HEK293 (cell line): ENCODE measurements at regions not wholly inside any gene's neighbourhood (a gene's known extent, or its start where the extent isn't known, plus 50 kb on each side); places are given as distances from the start of the nearest gene placed in this dataset.
A peak's percentile ranks its signal among the peaks of the same experiment; 100 is the strongest.

Experiments used
- CTCF ChIA-PET: fragments of 350-600 bp; formaldehyde crosslinking; extraction: SDS; loops from one replicate; lab custom pipeline; 2021; ENCODE audit warnings: antibody characterized with exemption; lab: Yijun Ruan, JAX
- POLR2A ChIA-PET: fragments of 300-600 bp; formaldehyde crosslinking; extraction: SDS; loops from one replicate; lab custom pipeline; 2020; ENCODE audit warnings: antibody characterized with exemption, inconsistent platforms; lab: Yijun Ruan, JAX
- H3K27ac ChIP-seq: fragments of 200-500 bp; sonication (Bioruptor generic); 2 replicates; pipeline ENCODE4 v1.5.1; 2014; ENCODE audit warnings: low read depth, low read length, control low read depth, inconsistent platforms; ENCODE audit errors: extremely low read depth
- H3K36me3 ChIP-seq, 2 experiments: fragments of 200-500 bp in 1 of 2; sonication (Bioruptor generic) in 1 of 2; 1 replicate in 1 of 2; 2 replicates in 1 of 2; pipeline ENCODE4 v1.5.1; 2014 to 2017; ENCODE audit warnings: inconsistent platforms in 2 of 2, low read length in 2 of 2; ENCODE audit not compliant: control insufficient read depth in 2 of 2, insufficient read depth in 1 of 2
- H3K4me1 ChIP-seq: fragments of 200-500 bp; sonication (Bioruptor generic); 2 replicates; pipeline ENCODE4 v1.5.1; 2014; ENCODE audit warnings: mild to moderate bottlenecking, low read length, inconsistent platforms; ENCODE audit not compliant: control insufficient read depth, insufficient read depth
- H3K4me3 ChIP-seq: 2 replicates; pipeline ENCODE4 v1.5.1; 2011; ENCODE audit warnings: low read depth, mild to moderate bottlenecking, control low read depth, low read length, moderate library complexity
- H3K9me3 ChIP-seq: fragments of 200-500 bp; sonication (Bioruptor generic); 2 replicates; pipeline ENCODE4 v1.5.1; 2014; ENCODE audit warnings: low read depth, low read length, inconsistent platforms; ENCODE audit not compliant: control insufficient read depth, insufficient read depth
- CTCF ChIP-seq: fragments of 450-650 bp; formaldehyde crosslinking; IDR thresholded peaks from 2 replicates; pipeline ENCODE4 v1.5.1; 2016; ENCODE audit warnings: missing biosample characterization, missing genetic modification characterization
- PBX3 ChIP-seq: sonication (generic); formaldehyde crosslinking; IDR thresholded peaks from 2 replicates; pipeline ENCODE4 v1.8.1; 2022; ENCODE audit warnings: mild to moderate bottlenecking, moderate library complexity, missing genetic modification reagents
- RBAK ChIP-seq: fragments of 450-650 bp; formaldehyde crosslinking; IDR thresholded peaks from 2 replicates; pipeline ENCODE4 v1.5.1; 2016; ENCODE audit warnings: missing biosample characterization, missing genetic modification characterization
- YY2 ChIP-seq: fragments of 450-650 bp; formaldehyde crosslinking; IDR thresholded peaks from 2 replicates; pipeline ENCODE4 v1.5.1; 2016; ENCODE audit warnings: missing biosample characterization, missing genetic modification characterization
- ZBTB10 ChIP-seq: fragments of 450-650 bp; formaldehyde crosslinking; IDR thresholded peaks from 2 replicates; pipeline ENCODE4 v1.5.1; 2016; ENCODE audit warnings: missing biosample characterization, missing genetic modification characterization
- ZBTB7A ChIP-seq: fragments of 450-650 bp; formaldehyde crosslinking; IDR thresholded peaks from 2 replicates; pipeline ENCODE4 v1.5.1; 2016; ENCODE audit warnings: low read depth, missing biosample characterization, missing genetic modification characterization
- ZBTB8A ChIP-seq: fragments of 450-650 bp; formaldehyde crosslinking; IDR thresholded peaks from 2 replicates; pipeline ENCODE4 v1.5.1; 2016; ENCODE audit warnings: missing biosample characterization, missing genetic modification characterization
- ZFP37 ChIP-seq: fragments of 450-650 bp; formaldehyde crosslinking; IDR thresholded peaks from 2 replicates; pipeline ENCODE4 v1.5.1; 2016; ENCODE audit warnings: missing biosample characterization, missing genetic modification characterization
- ZNF10 ChIP-seq: fragments of 450-650 bp; formaldehyde crosslinking; IDR thresholded peaks from 2 replicates; pipeline ENCODE4 v1.5.1; 2017; ENCODE audit warnings: missing biosample characterization, missing genetic modification characterization
- ZNF114 ChIP-seq: fragments of 450-650 bp; formaldehyde crosslinking; IDR thresholded peaks from 2 replicates; pipeline ENCODE4 v1.5.0; 2017; ENCODE audit warnings: missing biosample characterization, missing genetic modification characterization
- ZNF16 ChIP-seq: fragments of 450-650 bp; formaldehyde crosslinking; IDR thresholded peaks from 2 replicates; pipeline ENCODE4 v1.5.1; 2016; ENCODE audit warnings: low read depth, missing biosample characterization, missing genetic modification characterization
- ZNF214 ChIP-seq: fragments of 450-650 bp; formaldehyde crosslinking; IDR thresholded peaks from 2 replicates; pipeline ENCODE4 v1.5.1; 2017; ENCODE audit warnings: missing biosample characterization, mild to moderate bottlenecking, missing genetic modification characterization, borderline replicate concordance
- ZNF302 ChIP-seq: fragments of 450-650 bp; formaldehyde crosslinking; IDR thresholded peaks from 2 replicates; pipeline ENCODE4 v1.5.1; 2016; ENCODE audit warnings: missing biosample characterization, missing genetic modification characterization, low read depth
- ZNF37A ChIP-seq: fragments of 450-650 bp; IDR thresholded peaks from 2 replicates; pipeline ENCODE4 v1.5.1; 2018; ENCODE audit warnings: missing biosample characterization, missing genetic modification characterization
- ZNF391 ChIP-seq: fragments of 450-650 bp; formaldehyde crosslinking; IDR thresholded peaks from 2 replicates; pipeline ENCODE4 v1.5.1; 2016; ENCODE audit warnings: low read depth, missing biosample characterization, missing genetic modification characterization, borderline replicate concordance
- ZNF433 ChIP-seq: fragments of 450-650 bp; formaldehyde crosslinking; IDR thresholded peaks from 2 replicates; pipeline ENCODE4 v1.5.1; 2016; ENCODE audit warnings: missing biosample characterization, missing genetic modification characterization, low read depth
- ZNF501 ChIP-seq: fragments of 450-650 bp; formaldehyde crosslinking; IDR thresholded peaks from 2 replicates; pipeline ENCODE4 v1.5.1; 2016; ENCODE audit warnings: missing biosample characterization, missing genetic modification characterization
- ZNF530 ChIP-seq: fragments of 450-650 bp; formaldehyde crosslinking; IDR thresholded peaks from 2 replicates; pipeline ENCODE4 v1.5.1; 2016; ENCODE audit warnings: low read depth, missing biosample characterization, missing genetic modification characterization
- ZNF548 ChIP-seq: fragments of 450-650 bp; formaldehyde crosslinking; IDR thresholded peaks from 2 replicates; pipeline ENCODE4 v1.5.1; 2016; ENCODE audit warnings: missing biosample characterization, missing genetic modification characterization
- ZNF658 ChIP-seq: fragments of 450-650 bp; formaldehyde crosslinking; IDR thresholded peaks from 2 replicates; pipeline ENCODE4; 2016; ENCODE audit warnings: missing biosample characterization, missing genetic modification characterization
- ZNF776 ChIP-seq: fragments of 450-650 bp; formaldehyde crosslinking; IDR thresholded peaks from 2 replicates; pipeline ENCODE4 v1.5.0; 2017; ENCODE audit warnings: missing biosample characterization, missing genetic modification characterization, borderline replicate concordance
- ZSCAN18 ChIP-seq: fragments of 450-650 bp; formaldehyde crosslinking; IDR thresholded peaks from 2 replicates; pipeline ENCODE4 v1.5.1; 2016; ENCODE audit warnings: missing biosample characterization, missing genetic modification characterization

- TF ChIP-seq CTCF (tag by site-specific recombination), result no peak
- TF ChIP-seq ZNF530 (tag by site-specific recombination), result peak; percentile 91
- TF ChIP-seq ZNF548 (tag by site-specific recombination), result no peak
- TF ChIP-seq, all 188 proteins: peak for 62
Observed at GRCh38 chrX:63439580-63439979, 88.4 kb upstream of the SPIN4 start (continued).

GRCh38 chrX:63436865-63437264 is 85.7 kb upstream of the SPIN4 start:
- ChIA-PET CTCF (interaction anchor here (0.7 kb wide), 1 partner anchor 11 kb away, joined by 3 read pairs; no protein-coding TSS in a partner anchor), POLR2A (no interaction called here)
- Histone ChIP-seq H3K27ac (no peak overlapping the region), H3K9me3 (no peaks in the 10 kb centered on the region; the same call in 1 of the 2 replicates), H3K4me3 (no peak overlapping the region), H3K36me3 (no peaks in the 10 kb centered on the region), H3K4me1 (no peaks in the 10 kb centered on the region)
- TF ChIP-seq ZNF302 (tag by site-specific recombination), result no peak
- TF ChIP-seq ZBTB7A (tag by site-specific recombination), result no peak
- no peak for TF ChIP-seq YY2 (tag by site-specific recombination)
- no peak for TF ChIP-seq ZBTB8A (tag by site-specific recombination)
- no peak for TF ChIP-seq ZNF433 (tag by site-specific recombination)
- TF ChIP-seq ZNF658, result no peak

- Histone ChIP-seq H3K36me3 (no peaks in the 10 kb centered on the region), H3K27ac (no peak overlapping the region), H3K9me3 (no peaks in the 10 kb centered on the region; the same call in 1 of the 2 replicates), H3K4me3 (no peak overlapping the region), H3K4me1 (no peaks in the 10 kb centered on the region)
- ChIA-PET CTCF (interaction anchor here (0.6 kb wide), 1 partner anchor 100 kb away, joined by 3 read pairs; no protein-coding TSS in a partner anchor), POLR2A (no interaction called here)
- TF ChIP-seq RBAK (no peak), ZNF214 (no peak), CTCF (tag by site-specific recombination) (no peak), ZNF37A (tag by site-specific recombination) (no peak), ZSCAN18 (tag by site-specific recombination) (no peak), ZNF16 (tag by site-specific recombination) (no peak), ZFP37 (tag by site-specific recombination) (no peak)
Observed at GRCh38 chrX:63434665-63435064, 83.5 kb upstream of the SPIN4 start.

GRCh38 chrX:63434206-63434605 is 83.1 kb upstream of the SPIN4 start:
- CTCF ChIA-PET, result no interaction called here
- Histone ChIP-seq H3K4me3 (no peak overlapping the region), H3K4me1 (no peaks in the 10 kb centered on the region), H3K27ac (no peak overlapping the region), H3K36me3 (no peaks in the 10 kb centered on the region), H3K9me3 (no peaks in the 10 kb centered on the region; the same call in 1 of the 2 replicates)
- POLR2A ChIA-PET, result no interaction called here
- TF ChIP-seq ZBTB10 (no peak), PBX3 (no peak), ZNF501 (tag by site-specific recombination) (no peak), ZNF10 (tag by site-specific recombination) (no peak), ZNF114 (no peak), ZNF391 (no peak), ZNF776 (tag by site-specific recombination) (no peak)
